GM12878 (cell line): ENCODE measurements at regions not wholly inside any gene's neighbourhood (a gene's known extent, or its start where the extent isn't known, plus 50 kb on each side); places are given as distances from the start of the nearest gene placed in this dataset.

ENCODE experiments used
- ATAC-seq: fragments of 200-7000 bp; cut with Tn5 transposase; 3 replicates; pipeline ENCODE4 v1.9.1; 2020; ENCODE audit warnings: mild to moderate bottlenecking, moderate library complexity
- BruUV-seq: library from RNA; stranded (reverse); fragments of 400-500 nt; replicated peaks from 2 replicates; lab custom pipeline; 2021; lab: Mats Ljungman, UMichigan
- CTCF ChIA-PET: fragments of 300-600 bp; sonication (Branson Sonifier 250); formaldehyde crosslinking; extraction: SDS; loops from one replicate; lab custom pipeline; 2021; ENCODE audit warnings: inconsistent platforms; lab: Yijun Ruan, JAX
- POLR2A ChIA-PET: fragments of 350-600 bp; formaldehyde crosslinking; extraction: SDS; loops from one replicate; lab custom pipeline; 2021; ENCODE audit warnings: inconsistent platforms; lab: Charles Lee
- RAD21 ChIA-PET: fragments of 300-600 bp; sonication (Branson Sonifier 250); formaldehyde crosslinking; loops from one replicate; lab custom pipeline; 2023; ENCODE audit warnings: antibody characterized with exemption; ENCODE audit not compliant: unreplicated experiment; lab: Charles Lee
- SMC1A ChIA-PET: fragments of 300-600 bp; sonication (Branson Sonifier 250); formaldehyde crosslinking; loops from one replicate; lab custom pipeline; 2023; ENCODE audit not compliant: unreplicated experiment, uncharacterized antibody; lab: Charles Lee
- DNase-seq: peaks from one replicate; pipeline ENCODE4 v3.0.0-alpha.2; 2011; ENCODE audit warnings: low read depth, low spot score
- FAIRE-seq: peaks from 3 replicates; lab custom pipeline; 2011; peaks lifted over from hg19 to GRCh38; lab: Jason Lieb, UNC
- H2AFZ ChIP-seq: 2 replicates; pipeline ENCODE4 v1.6.0; 2011; ENCODE audit warnings: low read depth, low read length, control low read depth; ENCODE audit not compliant: control insufficient read depth
- H3K27ac ChIP-seq: 2 replicates; pipeline ENCODE4 v1.5.1; 2011; ENCODE audit warnings: control low read depth; ENCODE audit not compliant: control insufficient read depth, insufficient read depth
- H3K27me3 ChIP-seq, 2 experiments: replicated peaks in 1 of 2; 2 replicates each; pipeline versions ENCODE4 v1.6.0 to v1.6.1; 2011; ENCODE audit warnings: low read length in 1 of 2; ENCODE audit not compliant: control insufficient read depth in 2 of 2, insufficient read depth in 2 of 2
- H3K36me3 ChIP-seq, 2 experiments: 2 replicates each; pipeline ENCODE4 v1.5.1; 2011; ENCODE audit warnings: low read length in 1 of 2; ENCODE audit not compliant: control insufficient read depth in 2 of 2, insufficient read depth in 2 of 2
- H3K4me1 ChIP-seq: 2 replicates; pipeline ENCODE4 v1.6.1; 2011; ENCODE audit warnings: mild to moderate bottlenecking, low read length, moderate library complexity, mixed read lengths; ENCODE audit not compliant: control insufficient read depth, insufficient read depth
- H3K4me2 ChIP-seq: 2 replicates; pipeline ENCODE4 v1.6.0; 2011; ENCODE audit warnings: control low read depth; ENCODE audit not compliant: control insufficient read depth, insufficient read depth
- H3K4me3 ChIP-seq: fragments of 200-600 bp; sonication (generic); 2 replicates; pipeline ENCODE4 v1.5.1; 2016
- H3K79me2 ChIP-seq: 2 replicates; pipeline ENCODE4 v1.6.0; 2011; ENCODE audit warnings: low read length; ENCODE audit not compliant: control insufficient read depth, insufficient read depth
- H3K9ac ChIP-seq: 2 replicates; pipeline ENCODE4 v1.8.0; 2011; ENCODE audit warnings: low read length, control low read depth, mixed read lengths; ENCODE audit not compliant: control insufficient read depth, insufficient read depth
- H3K9me3 ChIP-seq: replicated peaks from 3 replicates; pipeline ENCODE4 v1.5.1; 2011; ENCODE audit warnings: mild to moderate bottlenecking, low read length; ENCODE audit not compliant: control insufficient read depth, insufficient read depth
- H4K20me1 ChIP-seq: 2 replicates; pipeline ENCODE4 v1.6.0; 2011; ENCODE audit not compliant: control insufficient read depth, insufficient read depth
- CTCF ChIP-seq, 3 experiments: IDR thresholded peaks in 2 of 3; conservative IDR thresholded peaks in 1 of 3; 2 replicates each; pipeline ENCODE4 v1.5.1; 2011; ENCODE audit warnings: low read depth in 3 of 3, low read length in 3 of 3, mild to moderate bottlenecking in 3 of 3, control low read depth in 2 of 3, moderate library complexity in 2 of 3, inconsistent platforms in 1 of 3, mixed read lengths in 1 of 3; ENCODE audit not compliant: control insufficient read depth in 2 of 3, insufficient read depth in 1 of 3; ENCODE audit errors: extremely low read depth in 1 of 3
- EZH2 ChIP-seq: IDR thresholded peaks from 2 replicates; pipeline ENCODE4 v1.6.1; 2012; ENCODE audit warnings: low read depth, mild to moderate bottlenecking, control low read depth, inconsistent platforms, low read length, borderline replicate concordance; ENCODE audit not compliant: control insufficient read depth
- HDAC6 ChIP-seq: fragments of 200-600 bp; sonication (generic); IDR thresholded peaks from one replicate; pipeline ENCODE4 v1.8.0; 2017; ENCODE audit warnings: antibody characterized with exemption; ENCODE audit not compliant: unreplicated experiment
- NFYB ChIP-seq: IDR thresholded peaks from 2 replicates; pipeline ENCODE4 v1.6.1; 2011; ENCODE audit warnings: low read depth, mild to moderate bottlenecking, low read length, improper control_type of control experiment, moderate library complexity; ENCODE audit not compliant: insufficient read depth
- PRDM15 ChIP-seq: fragments of 450-650 bp; formaldehyde crosslinking; IDR thresholded peaks from 2 replicates; pipeline ENCODE4 v1.4.0; 2020; ENCODE audit warnings: mild to moderate bottlenecking, moderate library complexity
- RELA ChIP-seq: fragments of 450-650 bp; IDR thresholded peaks from 2 replicates; pipeline ENCODE4 v1.8.0; 2014; ENCODE audit warnings: borderline replicate concordance; ENCODE audit not compliant: partially characterized antibody
- USF2 ChIP-seq: IDR thresholded peaks from 2 replicates; pipeline ENCODE4 v1.6.1; 2011; ENCODE audit warnings: low read depth, low read length, improper control_type of control experiment, borderline replicate concordance
- ZNF592 ChIP-seq: fragments of 450-650 bp; IDR thresholded peaks from 2 replicates; pipeline ENCODE4 v1.6.1; 2017; ENCODE audit warnings: mild to moderate bottlenecking, moderate library complexity
- ZSCAN29 ChIP-seq: fragments of 450-650 bp; IDR thresholded peaks from 2 replicates; pipeline ENCODE4 v1.6.1; 2017; ENCODE audit warnings: mild to moderate bottlenecking, moderate library complexity
- WGBS: methylation state at CpG from one replicate; pipeline ENCODE4 v1.1.6; 2016; ENCODE audit warnings: low lambda C conversion rate; ENCODE audit not compliant: insufficient replicate concordance, insufficient coverage; ENCODE audit errors: missing lambda C conversion rate; 5-methylcytosine and 5-hydroxymethylcytosine counted together
- in situ Hi-C: fragments of 300-500 bp; cut with MboI; formaldehyde crosslinking; loops from 9 replicates; pipeline ENCODE4 v1.14.3; 2018; ENCODE audit warnings: mixed read lengths
- intact Hi-C: fragments of 100-400 bp; cut with micrococcal nuclease; formaldehyde crosslinking; loops from one replicate; pipeline ENCODE4 v1.14.2; 2022; ENCODE audit not compliant: unreplicated experiment

GRCh38 chr5:56493766-56494165 lies 260.6 kb upstream of the ANKRD55 start:
- DNase-seq: no peak
- H3K9me3 ChIP-seq: no peaks in the 10 kb centered on the region
- H3K27ac ChIP-seq: no peak overlapping the region
- in situ Hi-C loops: no loop called here
- no peaks in the 10 kb centered on the region for H3K79me2 ChIP-seq
- ChIA-PET RAD21 (no interaction called here), CTCF (interaction anchor here (0.9 to 1.4 kb wide), 3 partner anchors 14 to 424 kb away, joined by 3 to 4 read pairs (median 4); no protein-coding TSS in a partner anchor), SMC1A (interaction anchor here (0.6 to 1.4 kb wide), 3 partner anchors 13 to 348 kb away, joined by 3 read pairs; no protein-coding TSS in a partner anchor), POLR2A (no interaction called here)
- no peak overlapping the region for H2AFZ ChIP-seq
- H3K9ac ChIP-seq: no peak overlapping the region
- no peak overlapping the region for H3K4me2 ChIP-seq
- H3K4me3 ChIP-seq: no peak overlapping the region
- WGBS: 70% methylated on average over 7 of the region's 7 CpGs
- no TSS peak for BruUV-seq
- H3K36me3 ChIP-seq: no peaks in the 10 kb centered on the region
- no peak for FAIRE-seq
- intact Hi-C loops: no loop called here
- H3K27me3 ChIP-seq: no peaks in the 10 kb centered on the region; a peak in 1 of 4 replicates
- no peaks in the 10 kb centered on the region for H3K4me1 ChIP-seq
- H4K20me1 ChIP-seq: no peaks in the 10 kb centered on the region
- ATAC-seq: no peak
- TF ChIP-seq NFYB (no peak), RELA (no peak), CTCF (IDR thresholded peaks at IDR 0.05 in 2 of 3, conservative IDR thresholded peaks at IDR 0.05 in 1 of 3; ENCODE audit: control insufficient read depth in 2 of 3, extremely low read depth in 1 of 3, insufficient read depth in 1 of 3, low read depth in 3 of 3, low read length in 3 of 3) (no peak), EZH2 (no peak), HDAC6 (no peak), USF2 (no peak), PRDM15 (CRISPR knock-in tag) (no peak), ZSCAN29 (no peak), ZNF592 (no peak)
